GM12891 (cell line): ENCODE measurements at regions not wholly inside any gene's neighbourhood (a gene's known extent, or its start where the extent isn't known, plus 50 kb on each side); places are given as distances from the start of the nearest gene placed in this dataset.

Experiments used
- POLR2A ChIP-seq: IDR thresholded peaks from 2 replicates; pipeline ENCODE4 v1.6.1; 2011; ENCODE audit warnings: low read depth, low read length, control low read depth
- POLR2AphosphoS5 ChIP-seq: IDR thresholded peaks from 2 replicates; pipeline ENCODE4 v1.6.1; 2011; ENCODE audit warnings: low read depth, low read length, control low read depth

GRCh38 chrX:34288782-34289181 lies 156.7 kb upstream of the FAM47A start:
- no peak for TF ChIP-seq POLR2A
- TF ChIP-seq POLR2AphosphoS5: no peak
